Effector CD8-positive, alpha-beta T cell (primary cell): ENCODE measurements at regions not wholly inside any gene's neighbourhood (a gene's known extent, or its start where the extent isn't known, plus 50 kb on each side); places are given as distances from the start of the nearest gene placed in this dataset.

ENCODE experiments used
- DNase-seq: peaks from one replicate; lab custom pipeline; 2025; lab: John Stamatoyannopoulos, UW

DNA sequence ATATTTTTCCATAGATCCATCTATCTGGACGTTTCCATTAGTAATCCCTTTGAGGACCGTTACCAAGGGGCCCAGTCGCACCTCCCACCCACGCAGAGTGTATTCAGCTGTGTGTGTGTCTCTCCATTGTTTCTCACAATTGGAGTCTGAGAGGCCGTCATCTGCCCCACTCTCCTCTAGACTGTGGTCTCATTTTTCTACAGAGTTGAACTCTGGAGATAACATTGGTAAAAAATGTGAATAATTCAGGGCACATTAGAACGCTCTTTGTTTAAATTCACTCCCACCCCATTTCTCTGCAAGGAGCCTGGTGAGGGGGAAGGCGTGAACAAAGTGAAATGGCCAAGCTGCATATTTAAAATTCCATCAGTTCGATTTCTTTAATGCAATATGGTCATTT, 333.1 kb upstream of the MAF start:
- no peak for DNase-seq

DNA sequence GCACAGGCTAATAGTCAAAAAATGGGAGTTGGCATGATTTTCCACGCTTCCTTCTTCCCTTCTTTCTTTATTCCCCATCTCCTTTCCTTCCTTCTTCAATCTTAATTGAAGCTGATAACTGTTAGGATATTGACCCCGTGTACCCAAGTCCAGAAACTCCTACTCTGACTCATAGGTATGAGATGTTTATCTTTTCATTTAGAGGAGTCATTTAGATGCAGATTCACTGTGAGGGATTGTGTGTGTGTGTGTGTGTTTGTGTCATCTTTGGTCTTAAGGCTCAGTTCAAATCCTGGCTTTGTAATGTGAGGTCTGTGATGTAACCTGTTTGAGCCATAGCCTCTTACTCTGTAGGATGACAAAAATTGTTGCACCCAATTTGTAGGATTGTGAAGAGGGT, 332.0 kb upstream of the MAF start:
- no peak for DNase-seq

DNA sequence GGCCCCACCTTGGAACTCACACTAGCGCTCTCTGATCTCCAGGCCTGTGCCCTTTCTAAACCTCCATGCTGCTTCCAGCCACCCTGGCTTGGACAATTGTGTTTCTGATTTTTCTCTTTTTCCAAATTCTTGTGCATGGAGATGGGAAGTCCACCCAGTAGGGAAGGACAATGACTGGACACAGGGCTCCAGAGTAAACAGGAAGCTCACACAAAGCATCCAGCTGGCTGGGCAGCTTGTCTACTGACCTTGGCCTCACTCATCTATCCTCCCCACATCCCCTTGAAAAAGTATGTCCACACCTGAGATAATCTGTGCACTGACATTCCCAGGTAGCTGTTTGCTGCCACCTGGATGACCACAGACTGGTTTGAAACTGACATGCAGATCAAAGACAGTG, 331.2 kb upstream of the MAF start:
- no peak for DNase-seq

DNA sequence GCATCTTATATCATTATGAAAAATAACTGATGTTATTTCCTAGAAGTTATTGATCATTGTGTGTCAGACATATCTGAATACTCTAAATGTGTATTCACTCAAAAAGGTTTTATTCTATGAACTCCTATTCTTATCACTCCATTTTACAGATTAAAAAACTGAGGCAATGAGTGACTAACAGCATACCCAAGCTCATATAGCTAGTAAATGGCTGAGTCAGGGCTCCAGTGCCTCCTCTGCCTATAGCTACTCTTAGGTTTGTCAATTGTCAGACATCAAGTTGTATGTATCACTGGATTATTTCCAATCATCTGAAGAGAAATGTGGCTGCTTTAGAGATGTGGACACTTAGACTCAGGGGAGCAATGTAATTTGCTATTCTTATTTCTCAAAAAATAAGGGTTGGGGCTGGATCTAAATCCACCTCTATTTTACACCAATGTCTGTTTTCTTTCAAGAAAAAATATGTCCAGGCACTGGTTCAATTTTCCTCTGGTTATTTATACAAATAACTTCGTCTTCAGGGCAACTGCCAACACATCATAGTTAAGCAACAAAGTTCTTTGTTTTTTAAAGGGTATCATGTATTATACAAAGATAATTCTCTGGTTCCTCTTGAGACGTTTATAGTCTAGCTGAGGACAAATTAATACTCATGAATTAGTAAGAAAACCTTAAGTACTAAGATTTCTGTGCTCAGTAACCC, 328.9 kb upstream of the MAF start:
- DNase-seq, result no peak

DNA sequence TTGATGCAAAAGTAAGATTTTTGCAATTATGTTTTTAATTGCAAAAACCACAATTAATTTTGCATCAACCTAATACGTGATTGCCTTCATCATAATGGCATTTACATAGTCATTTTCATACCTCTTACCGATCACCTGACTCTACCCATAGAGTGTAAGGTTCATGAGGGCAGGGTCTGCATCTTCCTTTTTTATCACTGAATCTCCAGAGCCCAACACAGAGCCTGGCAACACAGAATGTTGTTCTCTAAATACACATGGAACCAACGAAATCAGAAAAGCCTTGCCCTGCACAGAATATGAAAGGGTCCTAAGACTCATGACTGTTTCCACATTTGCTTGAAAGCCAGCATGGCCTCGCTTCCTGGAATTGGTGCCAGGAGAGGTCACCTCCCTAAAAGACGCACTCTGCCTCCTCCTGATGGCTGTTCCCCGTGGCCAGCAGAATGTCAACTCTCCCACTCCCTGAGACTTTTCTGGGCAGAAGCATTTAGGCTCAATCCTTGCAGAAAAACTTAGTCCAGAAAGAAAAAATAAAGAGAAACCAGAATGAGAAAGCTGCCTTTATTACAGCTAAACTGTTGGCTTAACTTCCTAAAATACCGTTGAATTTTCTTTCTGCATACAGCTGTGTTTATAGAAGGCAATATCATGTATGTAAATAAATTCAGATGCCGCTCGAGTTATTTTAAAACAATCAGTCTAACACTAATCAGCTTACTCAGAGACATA, 327.8 kb upstream of the MAF start:
- no peak for DNase-seq

DNA sequence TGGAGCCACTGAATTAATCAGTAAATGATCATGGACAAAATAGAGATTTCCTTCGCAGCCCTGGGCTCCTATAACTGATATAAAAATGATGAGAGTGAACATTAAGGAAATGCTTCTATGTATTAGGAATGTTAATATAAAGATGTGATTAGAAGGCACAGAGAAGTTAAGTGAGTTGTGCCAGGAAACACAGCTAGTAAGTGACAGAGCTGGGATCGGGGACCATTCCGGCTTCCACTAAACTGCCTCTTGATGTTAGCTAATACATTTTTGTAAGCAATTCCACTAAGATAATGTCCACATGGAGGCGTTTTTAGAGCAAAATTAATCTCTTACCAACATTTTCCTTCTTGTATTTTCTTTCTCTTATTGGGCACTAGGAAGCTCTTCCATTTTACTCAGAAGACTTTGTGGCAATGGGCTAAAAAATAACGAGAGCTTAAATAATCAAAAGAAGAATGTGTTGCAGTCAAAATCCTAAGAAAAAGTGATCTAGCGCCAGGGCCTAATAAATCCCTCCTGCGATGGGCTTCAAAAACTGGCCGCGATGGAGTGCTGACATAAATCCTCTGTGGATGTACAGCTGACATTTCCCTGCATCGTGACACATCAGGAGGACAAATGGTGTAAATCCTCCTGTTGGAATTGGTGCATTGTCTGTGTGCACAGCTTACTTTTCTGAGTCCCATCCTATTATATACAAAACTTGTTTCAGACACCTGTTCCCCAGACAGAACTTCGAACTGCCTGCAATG, 326.1 kb upstream of the MAF start:
- DNase-seq, result no peak

DNA sequence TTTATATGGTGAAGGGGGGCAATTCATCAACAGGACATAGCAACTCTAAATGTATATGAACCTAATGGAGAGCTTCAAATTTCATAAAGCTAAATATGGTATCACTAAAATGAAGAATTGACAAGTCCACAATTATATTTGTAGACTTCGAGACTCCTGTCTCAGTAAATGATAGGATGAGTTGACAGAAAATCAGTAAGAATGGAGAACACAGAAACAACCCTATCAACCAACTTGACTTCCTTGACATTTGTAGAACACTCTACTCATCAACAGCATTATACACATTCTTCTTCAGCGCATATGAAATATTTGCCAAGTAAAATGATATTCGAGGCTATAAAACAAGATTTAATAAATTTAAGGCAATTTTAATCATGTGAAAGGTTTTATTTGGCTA, 322.9 kb upstream of the MAF start:
- no peak for DNase-seq

DNA sequence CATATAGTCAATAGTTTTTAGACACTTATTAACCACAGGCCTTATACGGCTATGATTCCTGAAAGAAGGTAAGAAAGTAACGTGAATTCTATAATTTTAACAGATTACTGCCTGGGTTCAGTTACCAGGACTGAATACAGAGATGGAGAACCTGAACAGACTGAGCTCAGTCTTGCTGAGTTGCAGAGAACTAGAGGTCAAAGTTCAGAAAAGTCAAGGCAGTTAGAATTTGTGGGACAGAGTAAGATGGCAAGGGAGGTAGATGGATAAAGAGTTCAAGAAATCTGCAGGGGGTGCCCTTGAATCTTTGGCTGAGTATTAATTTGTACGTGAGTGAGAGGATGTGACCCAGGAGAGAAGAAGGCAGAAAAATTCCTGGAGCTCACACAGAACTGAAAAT, 320.1 kb upstream of the MAF start:
- no peak for DNase-seq

DNA sequence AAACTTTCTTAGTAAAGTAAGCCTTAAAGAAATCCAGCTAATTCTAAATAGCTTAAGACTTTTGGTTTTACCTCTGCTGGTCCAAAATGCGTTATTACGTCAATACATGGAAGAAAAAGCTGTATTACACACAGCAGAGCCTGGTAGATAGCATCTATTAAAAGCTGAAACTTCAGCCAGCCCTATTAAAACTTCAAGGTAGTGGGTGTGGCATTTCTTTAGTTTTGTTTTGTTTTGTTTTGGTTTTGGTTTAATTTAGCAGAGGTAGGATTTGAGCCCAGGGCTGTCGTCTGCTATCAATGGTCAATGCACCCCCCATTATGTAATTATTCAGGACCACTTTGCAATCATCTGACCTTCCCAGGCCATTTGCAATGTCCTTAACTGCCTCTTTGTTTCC, 318.4 kb upstream of the MAF start:
- no peak for DNase-seq

DNA sequence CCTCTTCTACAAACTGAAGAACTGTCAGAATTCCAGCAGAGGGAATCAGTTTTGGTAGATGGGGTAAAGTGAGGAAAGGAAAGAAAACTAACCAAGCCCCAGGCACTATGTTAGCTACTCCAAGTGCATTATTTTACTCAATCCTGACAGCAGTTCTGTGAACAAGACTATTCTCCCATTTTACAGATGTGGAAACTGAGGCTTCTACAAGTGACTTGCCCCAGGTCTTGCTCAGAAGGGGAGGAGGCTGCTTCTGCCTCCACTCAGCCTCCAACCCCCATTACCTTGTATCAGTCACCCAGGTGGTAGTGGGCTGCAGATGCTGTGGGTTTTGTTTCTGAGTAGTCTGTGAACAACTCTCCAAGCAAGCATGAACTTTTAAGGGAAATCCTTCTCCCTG, 315.2 kb upstream of the MAF start:
- DNase-seq, result no peak

DNA sequence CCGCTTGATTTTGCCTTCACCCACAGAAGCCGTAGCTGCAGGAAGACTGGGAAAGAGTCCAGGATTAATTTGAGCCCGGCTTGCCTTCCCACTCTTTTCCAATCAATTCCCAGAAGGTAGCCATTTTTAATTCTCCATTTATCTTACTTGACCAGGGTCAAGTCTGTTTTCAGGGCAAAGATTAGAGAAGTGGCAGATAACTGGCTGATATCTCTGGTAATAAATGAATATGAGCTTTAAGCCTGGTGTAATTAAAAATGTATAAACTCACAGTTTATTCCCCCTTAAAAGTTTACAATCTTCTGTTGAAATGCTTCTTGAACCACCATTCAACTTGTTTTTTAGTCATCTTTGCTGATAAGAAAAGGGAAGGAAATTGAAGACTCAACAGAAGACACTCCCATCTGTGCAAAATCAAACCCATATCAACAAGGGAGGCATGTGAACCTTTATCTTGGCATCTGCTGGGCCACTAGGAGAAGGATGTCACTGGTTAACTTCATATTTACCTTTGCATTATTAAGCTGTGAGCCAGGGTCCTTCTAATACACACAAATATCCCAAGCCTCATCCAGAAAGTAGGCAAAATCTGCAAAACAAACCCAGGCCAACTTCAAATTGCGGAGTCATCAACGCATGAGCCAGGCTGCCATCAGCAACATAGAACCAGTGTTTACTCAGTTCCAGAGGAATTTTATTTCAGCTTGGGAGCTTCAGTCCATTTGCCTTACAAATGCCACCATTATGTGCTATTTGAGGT, 314.6 kb upstream of the MAF start:
- no peak for DNase-seq

DNA sequence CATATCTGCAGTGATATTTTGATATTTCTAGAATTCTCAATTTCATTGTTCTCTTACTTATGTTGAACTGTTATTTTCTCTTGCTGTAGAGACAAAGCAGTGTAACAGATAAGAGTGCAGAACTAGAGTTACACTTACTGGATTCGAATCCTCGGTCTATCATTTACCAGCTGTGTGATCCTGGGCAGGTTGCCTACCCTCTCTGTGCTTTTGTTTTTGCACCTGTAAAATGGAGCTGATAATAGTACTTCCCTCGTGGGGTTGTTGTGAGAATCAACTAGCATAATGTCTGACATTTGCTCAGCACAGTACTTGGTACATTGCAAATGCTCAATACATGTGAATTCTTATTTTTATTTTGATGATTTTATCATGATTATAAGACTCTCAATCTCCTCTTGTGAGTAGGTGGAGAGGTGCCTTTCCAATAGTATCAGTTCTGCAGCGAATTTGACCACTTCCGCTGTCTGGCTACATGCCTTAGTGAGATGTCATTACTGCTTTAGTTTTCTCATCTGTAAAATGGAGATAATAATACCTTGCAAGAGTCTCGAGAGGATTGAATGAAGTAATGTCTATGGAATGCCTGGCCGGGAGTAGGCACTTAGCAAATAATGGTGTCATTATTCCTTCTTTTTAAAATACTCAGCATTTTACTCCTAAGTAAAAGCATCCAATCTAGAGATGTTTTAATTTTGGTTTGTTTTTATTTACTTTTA, 312.2 kb upstream of the MAF start:
- DNase-seq, result no peak

DNA sequence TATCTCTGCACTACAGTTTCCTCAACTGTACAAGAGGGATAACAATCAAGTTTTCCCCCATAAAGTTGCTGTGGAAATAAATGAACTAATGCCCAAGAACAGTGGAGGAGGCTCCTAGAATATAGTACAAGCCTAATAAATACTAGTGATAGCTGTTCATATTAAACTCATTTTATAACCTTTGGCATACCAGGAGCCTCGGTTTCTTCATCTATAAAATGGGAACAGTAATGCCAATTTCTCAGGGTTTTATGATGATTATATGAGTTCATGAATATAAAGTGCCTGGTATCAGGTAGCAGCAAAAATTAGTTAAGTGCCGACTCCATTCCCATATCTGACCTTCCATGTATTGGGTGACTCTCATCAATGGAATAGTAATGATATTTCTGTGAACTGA, 311.1 kb upstream of the MAF start:
- DNase-seq, result no peak

DNA sequence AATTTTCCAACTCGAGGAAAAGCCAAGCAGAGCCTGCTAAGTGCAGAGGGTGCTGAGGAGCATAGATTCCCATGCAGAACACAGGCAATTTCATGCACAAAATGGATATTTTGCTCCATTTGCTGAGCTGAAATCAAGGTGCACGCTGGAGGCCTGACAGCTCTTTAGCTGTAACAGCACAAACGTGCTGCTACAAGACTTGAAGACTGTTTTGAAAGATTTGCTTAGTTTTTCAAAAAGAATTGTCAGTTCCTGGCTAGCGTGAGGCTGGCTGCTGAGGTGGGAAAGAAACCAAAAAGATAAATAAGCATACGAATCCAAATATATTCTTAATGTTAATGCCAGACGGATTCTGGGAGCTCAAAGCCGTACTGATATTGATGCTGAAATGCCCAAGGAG, 309.0 kb upstream of the MAF start:
- no peak for DNase-seq

DNA sequence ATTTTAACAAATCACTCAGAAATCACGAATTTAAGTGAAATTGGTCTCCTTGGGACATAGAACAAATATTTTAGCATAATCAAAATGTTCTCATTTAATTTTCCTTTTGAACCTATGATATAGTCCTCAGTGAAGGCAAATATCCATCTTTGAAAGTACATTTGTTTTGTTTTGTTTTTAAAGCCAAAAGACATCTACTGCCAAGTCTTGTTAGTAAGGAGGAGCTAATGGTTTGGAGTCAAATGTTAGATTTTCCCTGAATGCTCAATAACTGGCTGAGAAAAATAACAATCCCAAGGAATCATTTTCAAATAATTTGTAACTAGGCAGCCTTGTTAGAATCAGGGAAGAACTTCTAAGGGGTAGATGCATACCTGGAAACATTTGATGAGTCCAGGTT, 302.9 kb upstream of the MAF start:
- no peak for DNase-seq

DNA sequence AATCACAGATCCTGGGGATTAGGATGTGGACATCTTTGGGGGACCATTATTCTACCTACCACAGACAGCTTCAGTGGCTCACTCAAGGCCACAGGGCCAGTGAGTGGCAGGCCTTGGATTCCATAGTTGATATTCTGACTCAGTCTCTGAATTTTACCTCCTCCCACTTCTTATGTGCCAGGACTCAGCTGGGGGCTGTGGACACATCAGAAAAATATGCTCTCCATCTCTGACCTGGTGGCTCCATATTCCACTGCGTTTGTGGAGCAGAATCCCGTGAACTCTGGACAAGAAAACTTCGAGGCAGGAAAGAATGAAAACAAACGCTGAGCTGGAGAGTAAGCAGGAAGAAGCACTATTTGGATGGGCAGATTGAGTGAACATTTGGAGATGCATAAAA, 301.8 kb upstream of the MAF start:
- no peak for DNase-seq

DNA sequence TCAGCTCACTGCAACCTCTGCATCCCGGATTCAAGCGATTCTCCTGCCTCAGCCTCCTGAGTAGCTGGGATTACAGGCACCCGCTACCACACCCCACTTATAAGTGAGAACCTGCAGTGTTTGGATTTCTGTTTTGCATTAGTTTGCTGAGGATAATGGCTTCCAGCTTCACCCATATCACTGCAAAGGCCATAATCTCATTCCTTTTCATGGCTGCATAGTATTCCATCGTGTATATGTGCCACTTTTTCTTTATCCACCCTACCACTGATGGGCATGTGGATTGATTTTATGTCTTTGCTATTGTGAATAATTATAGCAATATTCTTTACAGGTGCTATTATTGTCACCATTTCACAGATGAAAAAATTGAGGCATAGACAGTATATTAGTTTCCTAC, 301.0 kb upstream of the MAF start:
- no peak for DNase-seq

DNA sequence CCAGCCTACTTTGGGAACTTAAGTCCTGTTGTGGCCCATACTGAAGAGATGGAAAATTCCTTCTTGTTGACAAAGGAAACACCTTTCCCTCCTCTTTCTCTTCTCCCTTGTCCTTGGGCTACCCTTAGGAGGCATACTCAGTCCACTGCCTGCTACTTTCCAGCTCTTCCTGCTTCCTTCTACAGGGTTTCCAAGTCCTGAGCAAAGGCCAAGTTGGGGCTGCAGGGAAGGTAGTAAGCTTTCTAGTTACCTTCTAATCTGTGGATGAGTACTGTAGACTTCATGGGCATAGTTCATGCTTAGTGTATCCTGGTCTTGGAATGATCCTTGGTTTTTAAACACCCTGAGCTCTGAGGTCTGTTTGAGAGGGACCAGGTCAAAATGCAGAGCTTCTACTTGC, 299.2 kb upstream of the MAF start:
- no peak for DNase-seq

DNA sequence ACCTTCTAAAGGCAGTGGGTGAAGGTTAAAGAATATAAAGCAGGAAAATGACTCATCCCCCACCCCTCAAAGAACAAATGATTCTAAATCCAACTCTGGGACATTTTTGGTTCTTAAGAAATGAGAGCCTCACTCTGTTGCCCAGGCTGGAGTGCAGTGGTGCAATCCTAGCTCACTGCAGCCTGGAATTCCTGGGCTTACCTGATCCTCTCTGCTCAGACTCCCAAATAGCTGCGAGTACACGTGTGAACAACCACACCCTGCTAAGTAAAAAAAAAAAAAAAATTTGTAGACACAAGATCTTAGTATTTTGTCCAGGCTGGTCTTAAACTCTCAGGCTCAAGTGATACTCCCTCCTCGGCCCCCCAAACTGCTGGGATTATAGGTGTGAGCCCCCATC, 298.8 kb upstream of the MAF start:
- DNase-seq, result no peak

DNA sequence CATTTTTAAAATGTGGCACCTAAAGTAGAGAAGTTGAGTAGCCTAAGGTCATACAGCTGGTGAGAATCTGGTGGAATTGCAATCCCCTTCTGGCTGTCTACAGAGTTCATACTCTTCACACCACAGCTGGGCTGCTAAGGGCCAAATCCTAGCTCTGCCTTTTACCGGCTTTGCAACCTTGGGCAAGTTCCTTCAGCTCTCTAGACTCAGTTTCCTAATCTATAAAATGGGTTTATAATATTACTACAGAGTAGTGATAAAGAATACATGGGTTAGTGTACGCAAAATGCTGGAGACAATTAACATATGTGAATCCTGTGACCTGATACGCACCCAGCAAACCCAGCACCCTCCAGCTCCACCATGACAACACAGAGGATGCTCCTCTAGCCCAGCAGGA, 298.2 kb upstream of the MAF start:
- no peak for DNase-seq

DNA sequence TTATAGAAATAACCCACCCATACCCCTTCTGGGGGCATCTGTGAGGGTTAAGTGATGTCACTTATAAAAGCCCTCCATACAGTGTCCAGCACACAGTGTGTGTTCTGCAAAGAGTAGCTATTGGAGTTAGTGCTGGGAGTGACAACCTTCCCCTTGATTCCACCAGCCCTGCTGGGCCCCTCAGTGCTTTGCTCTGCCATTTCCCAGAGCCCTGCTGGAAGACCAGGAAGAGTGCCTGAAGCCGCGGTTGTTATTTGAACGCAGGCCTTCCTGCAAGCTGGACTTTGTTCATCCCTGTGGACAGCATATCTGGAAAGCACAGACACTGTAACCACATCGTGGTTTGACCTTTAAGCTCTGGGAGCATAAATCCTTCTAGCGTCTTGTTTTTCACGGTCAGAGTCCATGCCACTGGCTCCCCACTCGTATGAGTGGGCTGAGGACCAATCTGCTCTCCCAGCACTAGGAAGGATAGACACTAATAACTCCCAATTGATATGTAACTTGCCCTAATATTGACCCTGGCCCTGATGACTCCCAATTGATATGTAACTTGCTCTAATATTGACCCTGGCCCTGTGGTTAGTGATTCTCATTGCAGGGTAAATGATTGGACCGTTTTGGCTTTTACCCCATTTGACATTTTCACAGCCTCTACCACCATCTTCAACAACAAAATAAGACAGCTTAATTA, 297.1 kb upstream of the MAF start:
- DNase-seq, result no peak
